HG02885 (cell line): ENCODE measurements at regions not wholly inside any gene's neighbourhood (a gene's known extent, or its start where the extent isn't known, plus 50 kb on each side); places are given as distances from the start of the nearest gene placed in this dataset.
"Not testable (repeated sequence)": the region's sequence is repeated elsewhere in the genome, so short reads cannot be mapped to it uniquely, and the experiment has no call there.

ENCODE experiments used
- ATAC-seq: cut with Tn5 transposase; IDR thresholded peaks from one replicate; pipeline ENCODE4 v1.9.1; 2021; ENCODE audit warnings: mild to moderate bottlenecking; ENCODE audit not compliant: unreplicated experiment, poor library complexity

GRCh38 chr5:7072188-7072587 lies 323.8 kb upstream of the ADCY2 start:
- no peak for ATAC-seq

GRCh38 chr5:7073666-7074065 lies 322.3 kb upstream of the ADCY2 start:
- ATAC-seq = no peak

- no peak for ATAC-seq
These were observed 321.8 kb upstream of the ADCY2 start for GRCh38 chr5:7074176-7074575.

GRCh38 chr5:7075470-7075869 lies 320.5 kb upstream of the ADCY2 start:
- ATAC-seq = no peak

GRCh38 chr5:7078101-7078500 lies 317.8 kb upstream of the ADCY2 start:
- no peak for ATAC-seq

GRCh38 chr5:7078901-7079300 lies 317.0 kb upstream of the ADCY2 start:
- no peak for ATAC-seq

GRCh38 chr5:7080501-7080900 lies 315.4 kb upstream of the ADCY2 start:
- ATAC-seq = no peak

GRCh38 chr5:7087719-7088297 lies 308.1 kb upstream of the ADCY2 start:
- ATAC-seq = no peak

- no peak for ATAC-seq
These were observed 307.1 kb upstream of the ADCY2 start for GRCh38 chr5:7088849-7089248.

GRCh38 chr5:7094626-7095025 lies 301.3 kb upstream of the ADCY2 start:
- no peak for ATAC-seq

GRCh38 chr5:7096294-7096693 lies 299.6 kb upstream of the ADCY2 start:
- no peak for ATAC-seq

GRCh38 chr5:7105358-7105757 lies 290.6 kb upstream of the ADCY2 start:
- ATAC-seq = no peak

GRCh38 chr5:7117961-7118360 lies 278.0 kb upstream of the ADCY2 start:
- ATAC-seq = no peak

GRCh38 chr5:7131680-7132079 lies 264.3 kb upstream of the ADCY2 start:
- no peak for ATAC-seq

GRCh38 chr5:7146886-7147285 lies 249.1 kb upstream of the ADCY2 start:
- ATAC-seq = no peak

- no peak for ATAC-seq
These were observed 238.9 kb upstream of the ADCY2 start for GRCh38 chr5:7157083-7157482.

- ATAC-seq = no peak
These were observed 226.6 kb upstream of the ADCY2 start for GRCh38 chr5:7169240-7169878.

GRCh38 chr5:7170785-7171184 lies 225.2 kb upstream of the ADCY2 start:
- ATAC-seq = not testable (repeated sequence)

GRCh38 chr5:7179364-7179763 lies 216.6 kb upstream of the ADCY2 start:
- no peak for ATAC-seq

- no peak for ATAC-seq
These were observed 214.1 kb upstream of the ADCY2 start for GRCh38 chr5:7181841-7182240.

GRCh38 chr5:7185742-7186141 lies 210.2 kb upstream of the ADCY2 start:
- ATAC-seq = no peak

GRCh38 chr5:7186818-7187217 lies 209.1 kb upstream of the ADCY2 start:
- ATAC-seq = no peak
